ENCODE measurements at regions not wholly inside any gene's neighbourhood (a gene's known extent, or its start where the extent isn't known, plus 50 kb on each side); places are given as distances from the start of the nearest gene placed in this dataset.

DNA sequence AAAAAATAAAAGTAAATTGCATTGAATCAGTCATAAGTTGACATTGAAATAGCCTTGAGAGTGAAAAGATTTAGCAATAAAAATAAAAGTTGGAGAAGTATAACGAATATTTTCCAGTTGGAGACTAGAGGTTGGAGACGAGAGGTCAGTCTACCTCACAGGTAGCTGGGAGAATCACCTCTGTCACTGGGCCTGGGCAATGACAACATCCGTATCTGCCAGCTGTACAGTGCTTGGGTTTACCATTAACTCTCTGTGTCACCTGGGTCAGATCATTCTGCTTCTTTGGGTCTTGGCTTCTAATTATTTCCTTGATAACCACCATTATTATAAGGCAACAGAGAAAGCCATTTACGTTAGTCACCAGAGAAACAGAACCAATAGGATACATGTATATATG, 62.0 kb upstream of the STEAP4 start:
- no peak for TF ChIP-seq CTCF (conservative IDR thresholded peaks at IDR 0.05; ENCODE audit: control insufficient read depth, insufficient read depth, low read depth, low read length)
- DNase-seq (ENCODE audit: low read depth), result no peak
- no peak overlapping the region for H3K4me3 ChIP-seq (ENCODE audit: control insufficient read depth, low read depth, low read length)

DNA sequence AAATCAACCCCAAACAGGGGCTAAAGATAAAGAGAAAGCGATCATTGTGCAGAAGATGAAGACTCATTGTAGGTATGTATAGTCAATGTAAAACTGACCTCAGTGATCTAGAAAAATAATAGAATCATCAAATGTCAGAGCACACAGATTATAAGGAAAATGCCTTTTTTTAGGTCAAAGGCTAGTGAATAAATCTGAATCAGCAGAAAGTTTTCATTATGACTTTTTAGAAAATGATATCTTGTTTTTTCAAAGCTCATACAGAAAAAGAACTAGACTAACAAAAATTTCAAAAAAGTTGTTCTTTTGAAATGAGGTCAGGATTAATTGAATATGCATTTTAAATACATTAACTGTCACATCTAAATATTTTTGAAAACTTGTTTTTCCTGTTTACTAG, 60.2 kb upstream of the STEAP4 start:
- no peak overlapping the region for H3K4me3 ChIP-seq (ENCODE audit: control insufficient read depth, low read depth, low read length)
- no peak for DNase-seq (ENCODE audit: low read depth)
- no peak for TF ChIP-seq CTCF (conservative IDR thresholded peaks at IDR 0.05; ENCODE audit: control insufficient read depth, insufficient read depth, low read depth, low read length)

DNA sequence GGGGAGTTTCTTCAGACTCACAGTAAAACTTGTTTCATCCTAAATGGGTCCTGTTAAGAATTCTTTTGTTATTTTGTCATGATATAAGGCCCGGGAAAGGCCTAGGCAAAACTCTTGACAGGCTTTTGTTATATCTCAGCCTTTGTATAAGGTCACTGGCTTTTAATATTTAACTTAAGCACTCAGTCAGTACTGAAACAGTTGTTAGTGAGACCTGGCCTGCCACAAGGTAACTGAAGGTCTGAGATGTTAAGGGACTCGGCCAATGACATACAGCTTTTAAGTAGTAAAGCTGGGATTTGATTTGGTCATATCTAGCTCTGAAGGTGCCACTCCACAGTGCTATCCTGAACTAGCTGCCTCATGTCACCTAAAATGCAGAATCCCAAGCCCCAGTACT, 57.2 kb upstream of the STEAP4 start:
- DNase-seq (ENCODE audit: low read depth), result no peak
- no peak for TF ChIP-seq CTCF (conservative IDR thresholded peaks at IDR 0.05; ENCODE audit: control insufficient read depth, insufficient read depth, low read depth, low read length)

DNA sequence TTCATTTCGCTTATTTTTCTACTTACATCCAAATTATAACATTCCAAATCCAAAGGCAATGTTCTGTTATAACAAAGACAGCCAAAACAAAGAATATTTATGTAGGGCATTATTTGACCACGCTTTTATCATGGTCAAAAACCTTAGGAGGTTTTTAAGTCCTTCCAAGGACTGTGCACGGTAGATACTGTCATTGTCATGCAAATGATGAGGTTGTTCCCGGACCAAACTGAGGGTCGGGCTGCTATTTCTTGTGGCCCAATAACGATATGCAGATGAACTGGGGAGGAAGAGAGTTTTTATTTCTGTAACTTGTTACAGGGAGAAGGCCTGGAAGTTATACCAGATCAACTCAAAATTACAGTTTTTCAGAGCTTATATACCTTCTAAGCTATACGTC, 56.6 kb upstream of the STEAP4 start:
- no peak for DNase-seq (ENCODE audit: low read depth)
- no peak for TF ChIP-seq CTCF (conservative IDR thresholded peaks at IDR 0.05; ENCODE audit: control insufficient read depth, insufficient read depth, low read depth, low read length)
- no peak overlapping the region for H3K4me3 ChIP-seq (ENCODE audit: control insufficient read depth, low read depth, low read length)

More for the DNA sequence above, 57.2 kb upstream of the STEAP4 start:
- no peak overlapping the region for H3K4me3 ChIP-seq (ENCODE audit: control insufficient read depth, low read depth, low read length)

DNA sequence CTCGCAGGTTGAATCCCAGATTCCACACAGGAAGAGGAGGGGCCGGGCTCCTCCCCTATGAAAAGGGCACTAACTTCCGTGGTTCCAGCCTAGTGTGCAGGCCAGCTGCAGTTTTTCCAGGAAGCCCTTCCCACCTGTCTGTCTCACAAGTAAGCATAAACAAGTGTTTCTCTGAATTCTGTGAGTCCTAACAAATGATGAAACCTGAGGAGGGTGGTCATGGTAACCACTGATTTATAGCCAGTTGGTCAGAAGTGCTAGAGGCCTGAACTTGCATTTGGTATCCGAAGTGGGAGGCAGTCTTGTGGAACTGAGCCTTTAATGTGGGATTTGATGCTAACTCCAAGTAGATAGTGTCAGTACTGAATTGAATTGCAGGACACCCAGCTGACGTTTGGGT, 54.7 kb upstream of the STEAP4 start:
- no peak for DNase-seq (ENCODE audit: low read depth)
- TF ChIP-seq CTCF (conservative IDR thresholded peaks at IDR 0.05; ENCODE audit: control insufficient read depth, insufficient read depth, low read depth, low read length), result no peak

DNA sequence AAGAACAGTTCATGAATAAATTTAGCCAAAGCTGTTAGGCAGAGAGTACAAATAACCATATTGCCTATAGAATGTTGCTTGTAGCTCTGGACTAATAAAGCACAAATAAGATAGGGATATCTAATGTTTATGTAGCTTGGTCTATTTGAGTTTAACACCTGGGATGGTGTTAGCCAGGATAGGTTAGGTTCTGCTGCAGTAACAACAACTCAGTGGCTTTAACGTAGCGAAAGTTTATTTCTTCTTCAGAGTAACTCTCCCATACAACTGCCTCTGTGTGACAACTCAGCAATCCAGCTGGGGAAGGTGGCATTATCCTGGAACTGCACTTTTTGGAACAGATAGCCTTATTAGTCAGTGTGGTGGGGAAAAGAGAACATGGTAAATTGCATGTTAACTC, 52.2 kb upstream of the STEAP4 start:
- no peak for DNase-seq (ENCODE audit: low read depth)
- no peak overlapping the region for H3K4me3 ChIP-seq (ENCODE audit: control insufficient read depth, low read depth, low read length)
- no peak for TF ChIP-seq CTCF (conservative IDR thresholded peaks at IDR 0.05; ENCODE audit: control insufficient read depth, insufficient read depth, low read depth, low read length)

More for the DNA sequence above, 54.7 kb upstream of the STEAP4 start:
- no peak overlapping the region for H3K4me3 ChIP-seq (ENCODE audit: control insufficient read depth, low read depth, low read length)

- no peak overlapping the region for H3K4me3 ChIP-seq (ENCODE audit: control insufficient read depth, low read depth, low read length)
- DNase-seq (ENCODE audit: low read depth), result no peak
- TF ChIP-seq CTCF (conservative IDR thresholded peaks at IDR 0.05; ENCODE audit: control insufficient read depth, insufficient read depth, low read depth, low read length), result no peak
These were observed 51.8 kb upstream of the STEAP4 start for GRCh38 chr7:88358526-88358838.

Measured in fibroblast of mammary gland (primary cell).